Karpas-422 (cell line): ENCODE measurements at regions not wholly inside any gene's neighbourhood (a gene's known extent, or its start where the extent isn't known, plus 50 kb on each side); places are given as distances from the start of the nearest gene placed in this dataset.

Experiments used
- DNase-seq: peaks from one replicate; pipeline ENCODE4 v3.0.0-alpha.2; 2015
- H2AFZ ChIP-seq: fragments of 200-600 bp; sonication (generic); 2 replicates; pipeline ENCODE4 v1.6.1; 2014; ENCODE audit warnings: antibody characterized with exemption, low read length, mixed read lengths
- H3K27ac ChIP-seq: fragments of 200-600 bp; sonication (generic); 2 replicates; pipeline ENCODE4 v1.5.1; 2014; ENCODE audit warnings: mild to moderate bottlenecking, low read length, moderate library complexity
- H3K27me3 ChIP-seq: fragments of 200-600 bp; sonication (generic); 2 replicates; pipeline ENCODE4 v1.6.1; 2014; ENCODE audit warnings: low read length, mixed read lengths
- H3K36me3 ChIP-seq: fragments of 200-600 bp; sonication (generic); 2 replicates; pipeline ENCODE4 v1.6.1; 2014; ENCODE audit warnings: low read length, mixed read lengths; ENCODE audit not compliant: insufficient read depth
- H3K4me1 ChIP-seq: fragments of 200-600 bp; sonication (generic); 2 replicates; pipeline ENCODE4 v1.6.1; 2014; ENCODE audit warnings: mild to moderate bottlenecking, low read length, mixed read lengths
- H3K4me2 ChIP-seq: fragments of 200-600 bp; sonication (generic); 2 replicates; pipeline ENCODE4 v1.6.1; 2014; ENCODE audit warnings: low read length, low read depth, mild to moderate bottlenecking; ENCODE audit not compliant: poor library complexity, severe bottlenecking
- H3K4me3 ChIP-seq: fragments of 200-600 bp; sonication (generic); 2 replicates; pipeline ENCODE4 v1.5.1; 2014; ENCODE audit warnings: mild to moderate bottlenecking, antibody characterized with exemption, low read length, mixed read lengths
- H3K79me2 ChIP-seq: fragments of 200-600 bp; sonication (generic); 2 replicates; pipeline ENCODE4 v1.6.1; 2014; ENCODE audit warnings: mild to moderate bottlenecking, low read length, mixed read lengths
- H3K9ac ChIP-seq: fragments of 200-600 bp; sonication (generic); 2 replicates; pipeline ENCODE4 v1.6.0; 2014; ENCODE audit warnings: low read length
- H3K9me2 ChIP-seq: fragments of 200-600 bp; sonication (generic), shearing (Covaris generic); replicated peaks from 2 replicates; pipeline ENCODE4 v1.6.0; 2014; ENCODE audit warnings: mild to moderate bottlenecking, low read length, moderate library complexity; ENCODE audit not compliant: insufficient read depth
- H3K9me3 ChIP-seq: fragments of 300-700, 200-600 bp; sonication (generic); 2 replicates; pipeline ENCODE4 v1.6.1; 2014; ENCODE audit warnings: low read length, mixed read lengths
- H4K20me1 ChIP-seq: fragments of 200-600 bp; sonication (generic); 2 replicates; pipeline ENCODE4 v1.6.1; 2014; ENCODE audit warnings: mild to moderate bottlenecking, antibody characterized with exemption, low read length, low read depth; ENCODE audit not compliant: insufficient read depth

- no peak overlapping the region for H3K4me3 ChIP-seq
- H4K20me1 ChIP-seq = no peaks in the 10 kb centered on the region
- H3K79me2 ChIP-seq = no peaks in the 10 kb centered on the region
- DNase-seq = no peak
- H3K9me3 ChIP-seq = no peaks in the 10 kb centered on the region
- no peak overlapping the region for H2AFZ ChIP-seq
- H3K27me3 ChIP-seq = no peaks in the 10 kb centered on the region
- H3K9ac ChIP-seq = no peak overlapping the region
- H3K4me1 ChIP-seq = no peaks in the 10 kb centered on the region
- H3K4me2 ChIP-seq = no peak overlapping the region
- H3K27ac ChIP-seq = no peak overlapping the region
- no peaks in the 10 kb centered on the region for H3K9me2 ChIP-seq
- no peaks in the 10 kb centered on the region for H3K36me3 ChIP-seq
Observed at GRCh38 chr10:35768011-35768410, 125.9 kb upstream of the FZD8 start.

DNA sequence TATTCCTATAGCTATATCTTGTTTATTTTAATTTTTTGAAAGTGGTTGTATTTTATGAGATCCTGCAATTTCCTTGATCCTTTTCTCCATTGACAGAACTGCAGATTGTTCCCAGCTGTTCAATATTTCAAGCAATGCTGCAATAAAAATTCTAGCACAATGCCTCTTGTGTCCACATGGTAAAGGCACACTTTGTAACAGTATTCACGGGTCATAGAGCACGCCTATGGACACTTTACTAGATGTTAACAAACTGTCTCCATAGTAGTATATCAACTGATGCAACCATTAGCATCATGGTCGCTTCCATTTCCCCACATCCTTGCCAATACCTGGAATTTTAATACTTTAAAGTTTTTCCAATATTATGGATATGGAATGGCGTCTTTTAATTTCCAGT is 123.9 kb upstream of the FZD8 start:
- Histone ChIP-seq H3K9ac (no peak overlapping the region), H3K79me2 (no peaks in the 10 kb centered on the region), H3K27me3 (no peaks in the 10 kb centered on the region), H3K9me2 (no peaks in the 10 kb centered on the region), H2AFZ (no peak overlapping the region), H3K9me3 (no peaks in the 10 kb centered on the region), H3K36me3 (no peaks in the 10 kb centered on the region), H3K27ac (no peak overlapping the region), H3K4me2 (no peak overlapping the region), H4K20me1 (no peaks in the 10 kb centered on the region), H3K4me1 (no peaks in the 10 kb centered on the region), H3K4me3 (no peak overlapping the region)
- no peak for DNase-seq

- H3K36me3 ChIP-seq = no peaks in the 10 kb centered on the region
- no peak overlapping the region for H3K4me3 ChIP-seq
- H3K9me2 ChIP-seq = no peaks in the 10 kb centered on the region
- no peaks in the 10 kb centered on the region for H3K79me2 ChIP-seq
- H3K4me2 ChIP-seq = no peak overlapping the region
- no peak overlapping the region for H3K9ac ChIP-seq
- no peaks in the 10 kb centered on the region for H3K9me3 ChIP-seq
- no peak overlapping the region for H2AFZ ChIP-seq
- no peak overlapping the region for H3K27ac ChIP-seq
- no peak for DNase-seq
- H4K20me1 ChIP-seq = no peaks in the 10 kb centered on the region
- no peaks in the 10 kb centered on the region for H3K4me1 ChIP-seq
- H3K27me3 ChIP-seq = no peaks in the 10 kb centered on the region
Observed at GRCh38 chr10:35765066-35765527, 123.0 kb upstream of the FZD8 start.

DNA sequence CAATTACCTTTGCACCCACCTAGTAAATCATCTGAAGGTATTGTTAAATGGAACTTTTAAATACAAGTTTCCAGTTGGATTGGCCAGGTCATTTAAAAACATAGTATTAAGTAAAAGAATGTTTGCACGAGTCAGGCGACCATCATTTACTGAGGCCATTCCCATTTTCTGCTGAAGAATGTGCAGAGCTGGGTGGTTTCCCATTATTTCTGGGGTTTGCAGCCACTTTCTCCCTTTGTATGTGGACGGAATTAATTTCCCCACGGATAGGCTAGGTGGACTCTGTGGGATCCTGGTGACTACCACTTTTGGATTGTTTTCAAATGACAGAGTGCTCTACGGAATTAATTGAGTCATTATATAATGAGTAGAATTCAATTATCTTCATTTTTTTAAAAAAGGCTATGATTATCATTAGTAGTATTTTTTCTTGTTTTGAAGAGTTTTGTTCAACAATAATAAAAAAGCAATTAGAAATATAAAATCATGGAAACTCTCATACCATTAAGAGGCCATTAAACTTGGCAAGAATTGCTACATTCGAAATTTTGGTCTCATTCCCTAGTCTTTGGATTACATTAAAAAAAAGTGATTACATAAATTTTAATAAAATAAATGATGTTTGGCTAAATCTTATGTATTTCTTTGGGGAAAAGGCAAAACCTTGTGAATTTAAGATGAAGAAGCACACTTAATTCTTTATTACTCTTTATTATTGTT is 120.4 kb upstream of the FZD8 start:
- no peaks in the 10 kb centered on the region for H3K27me3 ChIP-seq
- H3K79me2 ChIP-seq = no peaks in the 10 kb centered on the region
- no peaks in the 10 kb centered on the region for H3K4me1 ChIP-seq
- DNase-seq = no peak
- no peak overlapping the region for H2AFZ ChIP-seq
- H3K9me2 ChIP-seq = no peaks in the 10 kb centered on the region
- no peak overlapping the region for H3K9ac ChIP-seq
- H3K27ac ChIP-seq = no peak overlapping the region
- no peaks in the 10 kb centered on the region for H3K9me3 ChIP-seq
- H4K20me1 ChIP-seq = no peaks in the 10 kb centered on the region
- H3K36me3 ChIP-seq = no peaks in the 10 kb centered on the region
- no peak overlapping the region for H3K4me2 ChIP-seq
- H3K4me3 ChIP-seq = no peak overlapping the region

DNA sequence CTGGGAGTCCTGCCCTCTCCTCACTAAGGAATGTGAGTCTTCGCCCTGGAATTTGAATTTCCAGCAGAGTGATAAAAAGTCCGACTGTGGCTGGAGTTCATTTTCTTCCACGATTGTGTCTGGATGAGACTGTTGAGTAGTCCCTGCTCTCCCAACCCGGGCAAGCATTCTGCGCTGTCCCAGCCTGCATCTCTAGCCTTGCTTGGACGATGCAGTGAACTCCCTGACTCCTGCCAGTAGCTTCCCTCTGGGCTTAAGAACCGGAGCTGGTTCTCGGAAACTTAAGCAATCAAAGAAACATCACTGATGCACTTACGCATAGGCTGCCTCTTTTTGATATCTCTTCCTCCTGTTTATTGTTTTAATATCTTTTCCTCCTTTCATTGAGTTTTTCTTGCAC is 116.0 kb upstream of the FZD8 start:
- H4K20me1 ChIP-seq = no peaks in the 10 kb centered on the region
- no peak overlapping the region for H2AFZ ChIP-seq
- no peaks in the 10 kb centered on the region for H3K27me3 ChIP-seq
- no peak overlapping the region for H3K9ac ChIP-seq
- no peaks in the 10 kb centered on the region for H3K36me3 ChIP-seq
- no peak for DNase-seq
- H3K79me2 ChIP-seq = no peaks in the 10 kb centered on the region
- H3K4me2 ChIP-seq = no peak overlapping the region
- no peak overlapping the region for H3K4me3 ChIP-seq
- H3K27ac ChIP-seq = no peak overlapping the region
- no peaks in the 10 kb centered on the region for H3K9me3 ChIP-seq
- no peaks in the 10 kb centered on the region for H3K9me2 ChIP-seq
- H3K4me1 ChIP-seq = no peaks in the 10 kb centered on the region

DNA sequence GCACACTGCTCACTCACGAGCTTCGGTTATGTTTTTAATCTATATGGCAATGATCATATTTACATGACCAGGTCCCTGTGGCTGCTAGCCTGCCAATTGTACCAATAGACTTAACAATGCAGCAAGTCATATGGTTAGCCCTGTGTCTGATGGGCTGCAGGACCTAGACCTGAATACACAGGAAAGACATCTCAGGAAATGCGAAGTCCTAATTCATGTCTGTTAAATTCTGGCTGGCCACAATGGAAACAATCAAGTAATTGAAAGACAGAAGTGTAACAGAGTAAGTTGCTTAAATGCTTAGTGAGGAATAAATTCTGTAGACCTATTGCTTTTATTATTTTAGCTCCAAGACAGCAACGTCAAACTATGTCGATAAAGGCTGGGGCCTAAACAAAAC is 112.4 kb upstream of the FZD8 start:
- DNase-seq = no peak
- Histone ChIP-seq H3K4me3 (no peak overlapping the region), H3K9me2 (no peaks in the 10 kb centered on the region), H3K79me2 (no peaks in the 10 kb centered on the region), H3K27me3 (no peaks in the 10 kb centered on the region), H3K9ac (no peak overlapping the region), H3K4me1 (no peaks in the 10 kb centered on the region), H3K4me2 (no peak overlapping the region), H3K27ac (no peak overlapping the region), H2AFZ (no peak overlapping the region), H4K20me1 (no peaks in the 10 kb centered on the region), H3K36me3 (no peaks in the 10 kb centered on the region), H3K9me3 (no peaks in the 10 kb centered on the region)

DNA sequence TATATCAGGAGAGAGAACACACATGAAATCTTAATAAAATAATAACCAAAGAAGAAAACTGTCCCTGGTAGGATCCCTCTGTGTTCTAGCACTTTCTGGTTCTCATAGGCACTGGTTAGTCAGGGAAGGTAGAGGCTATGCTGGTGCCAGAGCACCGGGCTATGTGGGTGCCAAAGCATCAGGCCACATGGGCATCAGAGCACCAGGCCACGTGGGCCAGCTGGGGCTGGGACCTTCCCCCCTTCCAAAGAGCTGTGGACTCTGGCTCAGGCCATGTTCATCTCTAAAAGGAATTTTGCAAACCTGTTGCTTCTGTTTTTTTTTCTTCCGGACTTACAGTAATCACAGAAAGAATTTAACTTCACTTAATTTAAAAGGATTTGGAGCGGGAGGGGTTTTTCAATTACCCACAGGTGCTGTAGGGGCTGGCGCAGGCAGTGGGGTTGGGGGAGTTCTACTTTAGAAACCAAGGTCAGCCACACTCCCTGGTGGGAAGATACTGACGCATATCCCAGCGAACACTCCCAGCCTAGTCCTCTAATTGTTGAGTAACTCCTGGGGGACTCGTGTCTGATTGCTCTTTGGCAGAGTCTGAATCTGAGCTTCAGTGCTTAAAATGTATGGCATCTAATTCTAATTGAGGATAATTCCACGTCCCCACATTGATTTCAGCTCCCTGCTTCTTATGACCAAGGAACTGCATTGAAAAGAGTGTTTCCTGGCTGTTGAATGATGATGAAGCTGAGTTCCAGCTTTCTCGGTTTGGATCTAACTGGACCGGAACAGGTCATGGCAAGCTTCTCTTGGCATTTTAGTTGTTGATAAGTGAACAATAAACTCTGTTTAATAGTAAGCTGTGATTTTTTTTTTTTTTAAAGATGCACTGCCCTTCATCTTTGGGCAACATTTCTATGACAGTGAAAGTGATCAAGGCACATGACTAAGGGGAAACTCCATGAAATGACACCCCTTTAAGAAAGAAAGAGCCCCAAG is 110.7 kb upstream of the FZD8 start:
- Histone ChIP-seq H3K4me1 (no peaks in the 10 kb centered on the region), H3K79me2 (no peaks in the 10 kb centered on the region), H3K9me2 (no peaks in the 10 kb centered on the region), H3K27me3 (no peaks in the 10 kb centered on the region), H2AFZ (no peak overlapping the region), H3K9ac (no peak overlapping the region), H3K27ac (no peak overlapping the region), H3K4me3 (no peak overlapping the region), H3K4me2 (no peak overlapping the region), H3K9me3 (no peaks in the 10 kb centered on the region), H3K36me3 (no peaks in the 10 kb centered on the region), H4K20me1 (no peaks in the 10 kb centered on the region)
- DNase-seq = no peak

DNA sequence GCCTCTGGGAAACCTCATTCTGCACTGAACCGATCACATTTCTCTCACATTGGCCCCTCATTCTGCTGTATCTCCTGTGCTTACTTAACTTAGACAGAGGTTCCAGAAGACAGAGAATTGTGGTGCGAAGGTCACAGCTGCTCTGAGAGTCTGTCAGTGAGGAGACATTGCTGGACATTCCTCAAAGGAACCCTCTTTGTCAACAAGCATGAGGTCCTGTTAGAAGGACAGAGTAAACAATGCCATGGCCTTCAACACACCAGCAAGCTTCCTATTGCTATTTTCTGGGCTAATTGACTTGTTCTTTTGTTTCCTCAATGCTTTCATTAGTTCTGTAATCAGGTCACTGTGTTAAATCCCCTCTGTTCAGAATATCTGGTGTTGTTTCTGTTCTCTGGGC is 109.3 kb upstream of the FZD8 start:
- H3K36me3 ChIP-seq = no peaks in the 10 kb centered on the region
- DNase-seq = no peak
- no peaks in the 10 kb centered on the region for H3K27me3 ChIP-seq
- no peaks in the 10 kb centered on the region for H3K9me3 ChIP-seq
- H3K4me3 ChIP-seq = no peak overlapping the region
- H3K9ac ChIP-seq = no peak overlapping the region
- H3K27ac ChIP-seq = no peak overlapping the region
- no peaks in the 10 kb centered on the region for H3K9me2 ChIP-seq
- no peaks in the 10 kb centered on the region for H3K79me2 ChIP-seq
- H3K4me2 ChIP-seq = no peak overlapping the region
- H4K20me1 ChIP-seq = no peaks in the 10 kb centered on the region
- H2AFZ ChIP-seq = no peak overlapping the region
- no peaks in the 10 kb centered on the region for H3K4me1 ChIP-seq
